HepG2 (cell line): ENCODE measurements at regions not wholly inside any gene's neighbourhood (a gene's known extent, or its start where the extent isn't known, plus 50 kb on each side); places are given as distances from the start of the nearest gene placed in this dataset.

Experiments
- ATAC-seq: fragments of 200-7000 bp; cut with Tn5 transposase; 3 replicates; pipeline ENCODE4 v1.9.1; 2020; ENCODE audit warnings: mild to moderate bottlenecking, moderate library complexity
- BruUV-seq: library from RNA; stranded (reverse); fragments of 400-500 nt; replicated peaks from 2 replicates; lab custom pipeline; 2021; lab: Mats Ljungman, UMichigan
- CTCF ChIA-PET: fragments of 300-600 bp; formaldehyde crosslinking; extraction: SDS; loops from one replicate; lab custom pipeline; 2021; ENCODE audit warnings: low total read pairs, inconsistent platforms, low intra/inter-chr PET ratio; lab: Yijun Ruan, JAX
- POLR2A ChIA-PET: fragments of 350-600 bp; sonication (Branson Sonifier 250); formaldehyde crosslinking; loops from one replicate; lab custom pipeline; 2020; ENCODE audit warnings: antibody characterized with exemption, inconsistent platforms; lab: Yijun Ruan, JAX
- DNase-seq: peaks from one replicate; pipeline ENCODE4 v3.0.0-alpha.2; 2015; ENCODE audit warnings: low spot score
- FAIRE-seq: peaks from 3 replicates; lab custom pipeline; 2011; peaks lifted over from hg19 to GRCh38; lab: Jason Lieb, UNC
- H2AFZ ChIP-seq: one replicate; pipeline ENCODE4 v1.6.1; 2011; ENCODE audit warnings: low read length, inconsistent platforms
- H3K27ac ChIP-seq: fragments of 300-600 bp; 3 replicates; pipeline ENCODE4 v1.8.0; 2011; ENCODE audit warnings: mixed run types, mild to moderate bottlenecking, mixed read lengths, low read length, inconsistent platforms; ENCODE audit not compliant: insufficient read depth; ENCODE audit errors: extremely low read length
- H3K27me3 ChIP-seq, 2 experiments: fragments of 200-600 bp in 1 of 2; 2 replicates in 1 of 2; 3 replicates in 1 of 2; pipeline versions ENCODE4 v1.6.0 to v1.8.0; 2011; ENCODE audit warnings: low read length in 2 of 2, mild to moderate bottlenecking in 2 of 2, moderate library complexity in 2 of 2, inconsistent platforms in 1 of 2; ENCODE audit not compliant: insufficient read depth in 2 of 2, control insufficient read depth in 1 of 2
- H3K36me3 ChIP-seq, 2 experiments: fragments of 200-600 bp in 1 of 2; replicated peaks in 1 of 2; 2 replicates in 1 of 2; 3 replicates in 1 of 2; pipeline versions ENCODE4 v1.5.1 to v1.8.0; 2011; ENCODE audit warnings: low read length in 2 of 2, inconsistent platforms in 1 of 2; ENCODE audit not compliant: insufficient read depth in 2 of 2, control insufficient read depth in 1 of 2
- H3K4me1 ChIP-seq: 2 replicates; pipeline ENCODE4 v1.5.1; 2012; ENCODE audit warnings: low read length, inconsistent platforms; ENCODE audit not compliant: insufficient read depth
- H3K4me2 ChIP-seq: 2 replicates; pipeline ENCODE4 v1.6.0; 2011; ENCODE audit warnings: low read depth, low read length, inconsistent platforms
- H3K4me3 ChIP-seq, 3 experiments: fragments of 200-600 bp in 1 of 3; sonication (generic), shearing (Covaris generic) in 1 of 3; replicated peaks in 1 of 3; 2 replicates each; pipeline ENCODE4 v1.5.1; 2011 to 2016; ENCODE audit warnings: low read length in 3 of 3, inconsistent platforms in 2 of 3, low read depth in 2 of 3, mild to moderate bottlenecking in 2 of 3, control low read depth in 1 of 3, mixed read lengths in 1 of 3; ENCODE audit not compliant: insufficient read depth in 1 of 3
- H3K79me2 ChIP-seq: one replicate; pipeline ENCODE4 v1.6.1; 2011; ENCODE audit warnings: low read length, inconsistent platforms; ENCODE audit not compliant: insufficient read depth
- H3K9ac ChIP-seq: 2 replicates; pipeline ENCODE4 v1.6.0; 2011; ENCODE audit warnings: mild to moderate bottlenecking, low read depth, low read length, inconsistent platforms; ENCODE audit not compliant: insufficient read depth
- H3K9me3 ChIP-seq: 2 replicates; pipeline ENCODE4 v1.5.1; 2012; ENCODE audit warnings: mild to moderate bottlenecking, low read length
- H4K20me1 ChIP-seq: 2 replicates; pipeline ENCODE4 v1.6.0; 2011; ENCODE audit warnings: inconsistent platforms, mild to moderate bottlenecking, low read length, moderate library complexity; ENCODE audit not compliant: insufficient read depth
- NCOR1 ChIP-seq: fragments of 200-600 bp; sonication (generic); IDR thresholded peaks from 2 replicates; pipeline ENCODE4 v1.7.0; 2017; ENCODE audit warnings: antibody characterized with exemption, low read length, borderline replicate concordance
- NR2F1 ChIP-seq, 2 experiments: fragments of 450-650 bp in 1 of 2; formaldehyde crosslinking in 1 of 2; IDR thresholded peaks; 2 replicates each; pipeline versions ENCODE4 v1.5.0 to v1.6.1; 2016 to 2020; ENCODE audit warnings: mild to moderate bottlenecking in 1 of 2, missing compliant biosample characterization in 1 of 2, missing genetic modification reagents in 1 of 2, moderate library complexity in 1 of 2
- PHF8 ChIP-seq: sonication (generic); formaldehyde crosslinking; IDR thresholded peaks from 2 replicates; pipeline ENCODE4 v1.5.0; 2020; ENCODE audit warnings: missing genetic modification reagents
- RFX1 ChIP-seq: fragments of 450-650 bp; IDR thresholded peaks from 2 replicates; pipeline ENCODE4 v1.6.1; 2017
- THYN1 ChIP-seq: sonication (generic); formaldehyde crosslinking; IDR thresholded peaks from 2 replicates; pipeline ENCODE4 v1.8.1; 2023; ENCODE audit warnings: low read depth, mild to moderate bottlenecking, moderate library complexity, missing genetic modification reagents, borderline replicate concordance
- ZNF224 ChIP-seq: sonication (generic); formaldehyde crosslinking; IDR thresholded peaks from 2 replicates; pipeline ENCODE4 v1.5.0; 2020; ENCODE audit warnings: mild to moderate bottlenecking, missing genetic modification reagents
- ZNF558 ChIP-seq: sonication (generic); formaldehyde crosslinking; IDR thresholded peaks from 2 replicates; pipeline ENCODE4 v1.9.0; 2022; ENCODE audit warnings: mild to moderate bottlenecking, missing genetic modification reagents, borderline replicate concordance
- ZNF614 ChIP-seq: IDR thresholded peaks from 2 replicates; pipeline ENCODE4 v1.6.1; 2018; ENCODE audit warnings: missing biosample characterization, missing genetic modification reagents, inconsistent platforms, borderline replicate concordance
- ZSCAN30 ChIP-seq: sonication (generic); formaldehyde crosslinking; IDR thresholded peaks from 2 replicates; pipeline ENCODE4 v1.5.0; 2020; ENCODE audit warnings: mild to moderate bottlenecking, missing genetic modification reagents
- WGBS: methylation state at CpG from one replicate; pipeline ENCODE4 v1.1.6; 2017; ENCODE audit warnings: low lambda C conversion rate; 5-methylcytosine and 5-hydroxymethylcytosine counted together
- in situ Hi-C: cut with HindIII; loops from 2 replicates; pipeline ENCODE4 v1.10.0; 2017; ENCODE audit warnings: low pct_unique_long_range_greater_than_20kb; ENCODE audit not compliant: extremely low pct_ligation_motif_present
- intact Hi-C: fragments of 100-400 bp; cut with micrococcal nuclease; formaldehyde crosslinking; loops from one replicate; pipeline ENCODE4 v1.10.0; 2022; ENCODE audit not compliant: unreplicated experiment
- TF ChIP-seq, protein P1 (sequence below): sonication (generic); formaldehyde crosslinking; IDR thresholded peaks from 2 replicates; pipeline ENCODE4 v1.8.0; 2022; ENCODE audit warnings: mild to moderate bottlenecking, missing genetic modification reagents, moderate library complexity
- TF ChIP-seq, protein P2 (sequence below): IDR thresholded peaks from 2 replicates; pipeline ENCODE4 v1.6.1; 2016; ENCODE audit warnings: low read depth, missing genetic modification reagents, missing compliant biosample characterization
- TF ChIP-seq, protein P3 (sequence below): sonication (generic); formaldehyde crosslinking; IDR thresholded peaks from 2 replicates; pipeline ENCODE4 v1.8.0; 2022; ENCODE audit warnings: missing genetic modification reagents, mild to moderate bottlenecking, inconsistent platforms, borderline replicate concordance

DNA sequence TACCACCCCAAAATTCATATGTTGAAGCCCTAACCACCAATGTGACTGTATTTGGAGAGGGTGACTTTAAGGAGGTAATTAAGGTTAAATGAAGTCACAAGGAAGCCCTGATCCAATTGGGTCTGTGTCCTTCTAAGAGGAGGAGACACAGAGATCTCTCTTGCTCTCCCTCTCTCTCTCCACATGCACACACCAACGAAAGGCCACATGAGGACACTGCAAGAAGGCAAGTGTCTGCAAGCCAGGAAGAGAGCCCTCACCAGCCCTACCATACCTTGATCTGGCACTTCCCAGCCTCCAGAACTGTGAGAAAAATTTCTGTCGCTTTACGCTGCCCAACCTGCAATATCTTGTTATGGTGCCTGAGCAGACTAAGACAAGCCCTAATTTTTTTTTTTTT is 56.0 kb upstream of the NEBL start:
- Histone ChIP-seq H2AFZ (no peak overlapping the region), H3K4me1 (no peaks in the 10 kb centered on the region), H3K9me3 (no peaks in the 10 kb centered on the region), H3K4me3 (no peak overlapping the region), H3K4me2 (no peak overlapping the region), H3K36me3 (no peaks in the 10 kb centered on the region), H3K79me2 (no peaks in the 10 kb centered on the region), H3K27me3 (peaks cover 0 to 19% of the 10 kb centered on the region in 2 experiments; a peak in 2 of 5 replicates), H3K9ac (no peak overlapping the region), H4K20me1 (no peaks in the 10 kb centered on the region), H3K27ac (no peak overlapping the region)
- 42% methylated on average over 3 of the region's 3 CpGs for WGBS
- ChIA-PET CTCF (no interaction called here), POLR2A (no interaction called here)
- DNase-seq (no peak), FAIRE-seq (no peak), ATAC-seq (no peak)
- no TSS peak for BruUV-seq
- intact Hi-C loops (no loop called here), in situ Hi-C loops (no loop called here)
- TF ChIP-seq PHF8 (CRISPR knock-in tag), result no peak

DNA sequence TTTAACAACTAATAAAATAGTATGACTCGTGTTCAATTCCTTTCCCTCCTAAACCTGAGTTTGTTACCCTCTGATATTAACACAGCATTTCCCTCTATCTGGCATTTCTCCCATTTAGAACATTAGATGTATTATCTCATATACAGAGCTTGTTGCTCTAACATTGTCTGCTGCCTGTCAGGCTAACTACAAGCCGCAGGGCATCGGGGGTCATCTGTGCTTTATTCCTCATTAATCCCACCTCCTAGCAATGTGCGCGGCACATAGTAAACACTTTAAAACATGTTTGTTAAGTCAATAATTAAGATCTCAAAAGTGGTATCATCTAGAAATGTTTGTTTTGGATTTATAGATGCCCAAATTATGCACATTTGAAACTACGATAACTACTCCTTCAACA is 52.9 kb upstream of the NEBL start:
- peaks cover 0 to 25% of the 10 kb centered on the region in 2 experiments; a peak in 2 of 5 replicates for H3K27me3 ChIP-seq
- no peak overlapping the region for H3K27ac ChIP-seq
- DNase-seq (no peak), FAIRE-seq (no peak), ATAC-seq (no peak)
- H3K79me2 ChIP-seq, result no peaks in the 10 kb centered on the region
- in situ Hi-C loops (no loop called here), intact Hi-C loops (no loop called here)
- H3K4me2 ChIP-seq, result no peak overlapping the region
- WGBS, result 35% methylated on average over 6 of the region's 6 CpGs
- no TSS peak for BruUV-seq
- POLR2A ChIA-PET, result no interaction called here
- H3K9ac ChIP-seq, result no peak overlapping the region
- no peak overlapping the region for H2AFZ ChIP-seq
- no peaks in the 10 kb centered on the region for H3K9me3 ChIP-seq
- no peaks in the 10 kb centered on the region for H3K36me3 ChIP-seq
- H4K20me1 ChIP-seq, result no peaks in the 10 kb centered on the region
- CTCF ChIA-PET, result no interaction called here
- H3K4me1 ChIP-seq, result no peaks in the 10 kb centered on the region
- H3K4me3 ChIP-seq, result no peak overlapping the region
- TF ChIP-seq THYN1 (CRISPR knock-in tag), result no peak
- TF ChIP-seq, protein P1, sequence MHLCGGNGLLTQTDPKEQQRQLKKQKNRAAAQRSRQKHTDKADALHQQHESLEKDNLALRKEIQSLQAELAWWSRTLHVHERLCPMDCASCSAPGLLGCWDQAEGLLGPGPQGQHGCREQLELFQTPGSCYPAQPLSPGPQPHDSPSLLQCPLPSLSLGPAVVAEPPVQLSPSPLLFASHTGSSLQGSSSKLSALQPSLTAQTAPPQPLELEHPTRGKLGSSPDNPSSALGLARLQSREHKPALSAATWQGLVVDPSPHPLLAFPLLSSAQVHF (CRISPR knock-in tag), result no peak
- TF ChIP-seq ZNF224 (CRISPR knock-in tag), result no peak
- TF ChIP-seq, protein P2, sequence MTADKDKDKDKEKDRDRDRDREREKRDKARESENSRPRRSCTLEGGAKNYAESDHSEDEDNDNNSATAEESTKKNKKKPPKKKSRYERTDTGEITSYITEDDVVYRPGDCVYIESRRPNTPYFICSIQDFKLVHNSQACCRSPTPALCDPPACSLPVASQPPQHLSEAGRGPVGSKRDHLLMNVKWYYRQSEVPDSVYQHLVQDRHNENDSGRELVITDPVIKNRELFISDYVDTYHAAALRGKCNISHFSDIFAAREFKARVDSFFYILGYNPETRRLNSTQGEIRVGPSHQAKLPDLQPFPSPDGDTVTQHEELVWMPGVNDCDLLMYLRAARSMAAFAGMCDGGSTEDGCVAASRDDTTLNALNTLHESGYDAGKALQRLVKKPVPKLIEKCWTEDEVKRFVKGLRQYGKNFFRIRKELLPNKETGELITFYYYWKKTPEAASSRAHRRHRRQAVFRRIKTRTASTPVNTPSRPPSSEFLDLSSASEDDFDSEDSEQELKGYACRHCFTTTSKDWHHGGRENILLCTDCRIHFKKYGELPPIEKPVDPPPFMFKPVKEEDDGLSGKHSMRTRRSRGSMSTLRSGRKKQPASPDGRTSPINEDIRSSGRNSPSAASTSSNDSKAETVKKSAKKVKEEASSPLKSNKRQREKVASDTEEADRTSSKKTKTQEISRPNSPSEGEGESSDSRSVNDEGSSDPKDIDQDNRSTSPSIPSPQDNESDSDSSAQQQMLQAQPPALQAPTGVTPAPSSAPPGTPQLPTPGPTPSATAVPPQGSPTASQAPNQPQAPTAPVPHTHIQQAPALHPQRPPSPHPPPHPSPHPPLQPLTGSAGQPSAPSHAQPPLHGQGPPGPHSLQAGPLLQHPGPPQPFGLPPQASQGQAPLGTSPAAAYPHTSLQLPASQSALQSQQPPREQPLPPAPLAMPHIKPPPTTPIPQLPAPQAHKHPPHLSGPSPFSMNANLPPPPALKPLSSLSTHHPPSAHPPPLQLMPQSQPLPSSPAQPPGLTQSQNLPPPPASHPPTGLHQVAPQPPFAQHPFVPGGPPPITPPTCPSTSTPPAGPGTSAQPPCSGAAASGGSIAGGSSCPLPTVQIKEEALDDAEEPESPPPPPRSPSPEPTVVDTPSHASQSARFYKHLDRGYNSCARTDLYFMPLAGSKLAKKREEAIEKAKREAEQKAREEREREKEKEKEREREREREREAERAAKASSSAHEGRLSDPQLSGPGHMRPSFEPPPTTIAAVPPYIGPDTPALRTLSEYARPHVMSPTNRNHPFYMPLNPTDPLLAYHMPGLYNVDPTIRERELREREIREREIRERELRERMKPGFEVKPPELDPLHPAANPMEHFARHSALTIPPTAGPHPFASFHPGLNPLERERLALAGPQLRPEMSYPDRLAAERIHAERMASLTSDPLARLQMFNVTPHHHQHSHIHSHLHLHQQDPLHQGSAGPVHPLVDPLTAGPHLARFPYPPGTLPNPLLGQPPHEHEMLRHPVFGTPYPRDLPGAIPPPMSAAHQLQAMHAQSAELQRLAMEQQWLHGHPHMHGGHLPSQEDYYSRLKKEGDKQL, result no peak
- TF ChIP-seq, protein P3, sequence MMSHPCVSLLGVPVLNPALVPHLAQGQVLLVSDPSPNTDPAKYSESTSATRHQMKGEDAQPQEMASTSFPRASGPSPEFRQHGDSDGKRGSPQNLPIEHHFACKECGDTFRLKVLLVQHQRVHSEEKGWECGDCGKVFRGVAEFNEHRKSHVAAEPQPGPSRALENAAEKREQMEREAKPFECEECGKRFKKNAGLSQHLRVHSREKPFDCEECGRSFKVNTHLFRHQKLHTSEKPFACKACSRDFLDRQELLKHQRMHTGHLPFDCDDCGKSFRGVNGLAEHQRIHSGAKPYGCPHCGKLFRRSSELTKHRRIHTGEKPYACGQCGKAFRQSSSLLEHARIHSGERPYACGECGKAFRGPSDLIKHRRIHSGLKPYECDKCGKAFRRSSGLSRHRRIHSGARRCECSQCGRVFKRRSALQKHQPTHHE (CRISPR knock-in tag), result no peak
- no peak for TF ChIP-seq ZNF614 (CRISPR knock-in tag)
- no peak for TF ChIP-seq NR2F1 (CRISPR knock-in tag; IDR thresholded peaks at IDR 0.05)
- TF ChIP-seq ZNF558 (CRISPR knock-in tag), result no peak
- TF ChIP-seq ZSCAN30 (CRISPR knock-in tag), result no peak
- TF ChIP-seq NCOR1, result no peak
- TF ChIP-seq RFX1, result no peak
